CD14-positive monocyte (primary cell): ENCODE measurements at regions not wholly inside any gene's neighbourhood (a gene's known extent, or its start where the extent isn't known, plus 50 kb on each side); places are given as distances from the start of the nearest gene placed in this dataset.

ENCODE experiments used
- DNase-seq, 3 donors: peaks; one replicate each; pipeline ENCODE4 v3.0.0-alpha.2; 2011 to 2022
- H2AFZ ChIP-seq: 2 replicates; pipeline ENCODE4 v1.6.0; 2012; ENCODE audit warnings: mild to moderate bottlenecking, low read depth, low read length, inconsistent platforms; ENCODE audit not compliant: insufficient read depth, poor library complexity, severe bottlenecking
- H3K27ac ChIP-seq, 2 donors: 1 replicate in 1 of 2; 2 replicates in 1 of 2; pipeline ENCODE4 v1.5.1; 2012 to 2013; ENCODE audit warnings: low read length in 2 of 2, control low read depth in 1 of 2, inconsistent platforms in 1 of 2, low read depth in 1 of 2, mild to moderate bottlenecking in 1 of 2
- H3K27me3 ChIP-seq, 2 donors: one replicate each; pipeline versions ENCODE4 v1.6.0 to v1.6.1; 2011 to 2013; ENCODE audit warnings: low read length in 2 of 2; ENCODE audit not compliant: control insufficient read depth in 2 of 2, insufficient read depth in 2 of 2
- H3K36me3 ChIP-seq, 2 donors: replicated peaks in 1 of 2; 1 replicate in 1 of 2; 2 replicates in 1 of 2; pipeline versions ENCODE4 v1.5.1 to v1.6.1; 2012 to 2013; ENCODE audit warnings: low read length in 2 of 2, control low read depth in 1 of 2, inconsistent platforms in 1 of 2, mild to moderate bottlenecking in 1 of 2; ENCODE audit not compliant: insufficient read depth in 2 of 2, control insufficient read depth in 1 of 2
- H3K4me1 ChIP-seq, 2 donors: 1 replicate in 1 of 2; 2 replicates in 1 of 2; pipeline versions ENCODE4 v1.5.1 to v1.6.1; 2012 to 2013; ENCODE audit warnings: low read length in 2 of 2, control low read depth in 1 of 2, inconsistent platforms in 1 of 2, mild to moderate bottlenecking in 1 of 2, moderate library complexity in 1 of 2; ENCODE audit not compliant: insufficient read depth in 2 of 2, control insufficient read depth in 1 of 2
- H3K4me2 ChIP-seq: replicated peaks from 2 replicates; pipeline ENCODE3; 2012; ENCODE audit warnings: low read length, moderate library complexity, mild to moderate bottlenecking; ENCODE audit not compliant: poor library complexity, severe bottlenecking; ENCODE audit errors: extremely low read depth
- H3K4me3 ChIP-seq, 3 experiments: fragments of 200-600 bp in 1 of 3; sonication (generic) in 1 of 3; replicated peaks in 1 of 3; 1 replicate in 2 of 3; 2 replicates in 1 of 3; pipeline ENCODE4 v1.5.1; 2011 to 2013; ENCODE audit warnings: low read length in 3 of 3, mild to moderate bottlenecking in 3 of 3, control low read depth in 2 of 3, low read depth in 2 of 3, inconsistent platforms in 1 of 3, moderate library complexity in 1 of 3
- H3K79me2 ChIP-seq: 2 replicates; pipeline ENCODE4 v1.6.0; 2012; ENCODE audit warnings: mild to moderate bottlenecking, control low read depth, inconsistent platforms, low read length, moderate library complexity; ENCODE audit not compliant: insufficient read depth
- H3K9ac ChIP-seq: 2 replicates; pipeline ENCODE4 v1.6.0; 2017; ENCODE audit warnings: low read length, mild to moderate bottlenecking; ENCODE audit not compliant: insufficient read depth, poor library complexity, severe bottlenecking
- H3K9me3 ChIP-seq, 2 donors: replicated peaks in 1 of 2; 1 replicate in 1 of 2; 2 replicates in 1 of 2; pipeline versions ENCODE4 v1.5.1 to v1.6.1; 2012 to 2013; ENCODE audit warnings: low read length in 2 of 2, control low read depth in 1 of 2; ENCODE audit not compliant: control insufficient read depth in 1 of 2, insufficient read depth in 1 of 2
- H4K20me1 ChIP-seq: 2 replicates; pipeline ENCODE4 v1.6.0; 2012; ENCODE audit warnings: mild to moderate bottlenecking, low read length, control low read depth, moderate library complexity; ENCODE audit not compliant: insufficient read depth
- H3K27ac Mint-ChIP-seq, 7 donors: one replicate each; pipeline ENCODE4 v1.8.0; 2020; ENCODE audit warnings: mild to moderate bottlenecking in 7 of 7, mixed read lengths in 7 of 7, moderate library complexity in 6 of 7, inconsistent platforms in 2 of 7
- H3K27me3 Mint-ChIP-seq, 3 donors: one replicate each; pipeline ENCODE4 v1.8.0; 2021 to 2022; ENCODE audit warnings: low read depth in 3 of 3, mild to moderate bottlenecking in 3 of 3, mixed read lengths in 3 of 3, moderate library complexity in 3 of 3, inconsistent platforms in 1 of 3
- H3K36me3 Mint-ChIP-seq, 2 donors: one replicate each; pipeline ENCODE4 v1.8.0; 2020; ENCODE audit warnings: mixed read lengths in 2 of 2, inconsistent platforms in 1 of 2, mild to moderate bottlenecking in 1 of 2
- H3K4me1 Mint-ChIP-seq: one replicate; pipeline ENCODE4 v1.8.0; 2020; ENCODE audit warnings: mild to moderate bottlenecking, mixed read lengths
- H3K4me3 Mint-ChIP-seq, 2 donors: one replicate each; pipeline ENCODE4 v1.8.0; 2020; ENCODE audit warnings: mild to moderate bottlenecking in 2 of 2, mixed read lengths in 2 of 2, moderate library complexity in 1 of 2
- H3K9me3 Mint-ChIP-seq, 7 donors: one replicate each; pipeline ENCODE4 v1.8.0; 2020 to 2022; ENCODE audit warnings: mixed read lengths in 7 of 7, mild to moderate bottlenecking in 6 of 7, moderate library complexity in 6 of 7, inconsistent platforms in 2 of 7
- CTCF ChIP-seq: fragments of 200-600 bp; IDR thresholded peaks from one replicate; pipeline ENCODE4 v1.8.0; 2022; ENCODE audit warnings: antibody characterized with exemption, mild to moderate bottlenecking
- WGBS: methylation state at CpG from one replicate; pipeline ENCODE4 v1.1.5; 2013; ENCODE audit warnings: missing lambda C conversion rate; ENCODE audit not compliant: insufficient coverage; 5-methylcytosine and 5-hydroxymethylcytosine counted together
- intact Hi-C, 2 donors: fragments of 100-400 bp; cut with micrococcal nuclease; formaldehyde crosslinking; loops; one replicate each; pipeline versions ENCODE4 v1.15.0 to v1.15.1; 2023

GRCh38 chr11:134017511-134018430 is 51.1 kb upstream of the JAM3 start:
- DNase-seq = no peak
- no peak overlapping the region for H3K4me3 ChIP-seq
- Mint-ChIP-seq H3K27ac (no peak overlapping the region), H3K27me3 (peaks cover 14 to 19% (median 17%) of the 10 kb centered on the region in 3 donors), H3K4me1 (no peaks in the 10 kb centered on the region), H3K36me3 (no peaks in the 10 kb centered on the region), H3K4me3 (peak overlapping the region in 1 of 2 donors; percentile 7), H3K9me3 (peaks cover 0 to 4% (median 0%) of the 10 kb centered on the region in 7 donors)
- intact Hi-C loops = no loop called here
- no peaks in the 10 kb centered on the region for H4K20me1 ChIP-seq
- H2AFZ ChIP-seq = no peak overlapping the region
- no peaks in the 10 kb centered on the region for H3K9me3 ChIP-seq
- H3K79me2 ChIP-seq = no peaks in the 10 kb centered on the region
- H3K4me2 ChIP-seq = no peak overlapping the region
- no peaks in the 10 kb centered on the region for H3K36me3 ChIP-seq
- H3K27me3 ChIP-seq = no peaks in the 10 kb centered on the region
- WGBS = 88% methylated on average over 15 of the region's 22 CpGs
- no peaks in the 10 kb centered on the region for H3K4me1 ChIP-seq
- no peak for TF ChIP-seq CTCF
- no peak overlapping the region for H3K27ac ChIP-seq
- H3K9ac ChIP-seq = no peak overlapping the region
